ENCODE measurements at regions not wholly inside any gene's neighbourhood (a gene's known extent, or its start where the extent isn't known, plus 50 kb on each side); places are given as distances from the start of the nearest gene placed in this dataset.
"Not testable (repeated sequence)": the region's sequence is repeated elsewhere in the genome, so short reads cannot be mapped to it uniquely, and the experiment has no call there.

DNA sequence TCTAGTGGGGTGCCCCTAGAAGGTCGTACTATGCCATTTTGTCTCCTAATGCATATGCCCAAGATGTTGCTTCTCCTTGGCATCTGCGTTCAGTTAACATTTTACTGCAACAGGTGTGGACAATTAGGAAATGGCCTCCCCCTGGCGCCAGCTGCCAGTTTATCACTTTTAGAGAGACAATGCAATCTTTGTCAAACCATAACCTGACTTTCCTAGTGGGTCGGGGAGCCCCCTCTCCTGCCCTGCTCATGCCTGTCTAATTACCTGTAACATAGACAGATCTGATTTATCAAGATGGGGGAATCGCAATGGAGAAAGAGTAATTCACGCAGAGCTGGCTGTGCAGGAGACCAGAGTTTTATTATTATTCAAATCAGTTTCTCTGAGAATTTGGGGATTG, 353.7 kb upstream of the SGO1 start:
- FAIRE-seq, result no peak

DNA sequence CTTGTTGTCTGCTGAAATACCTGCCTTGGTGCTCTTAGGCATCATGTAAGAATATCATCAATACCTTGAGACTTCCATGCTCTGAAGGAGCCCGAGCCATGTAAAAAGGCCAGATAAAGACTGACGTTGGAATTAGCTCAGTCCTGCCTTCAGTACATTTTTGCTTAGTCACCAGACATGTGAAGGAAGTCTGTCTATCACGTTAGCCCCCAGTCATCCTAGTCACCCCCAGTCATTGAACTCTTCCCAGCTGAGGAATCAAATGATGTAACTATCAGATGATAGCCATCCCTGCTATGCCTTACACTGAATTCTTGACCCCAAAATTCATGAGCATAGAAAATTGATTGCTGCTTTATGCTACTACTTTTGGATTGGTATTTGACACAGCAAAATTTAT, 351.2 kb upstream of the SGO1 start:
- FAIRE-seq, result no peak

DNA sequence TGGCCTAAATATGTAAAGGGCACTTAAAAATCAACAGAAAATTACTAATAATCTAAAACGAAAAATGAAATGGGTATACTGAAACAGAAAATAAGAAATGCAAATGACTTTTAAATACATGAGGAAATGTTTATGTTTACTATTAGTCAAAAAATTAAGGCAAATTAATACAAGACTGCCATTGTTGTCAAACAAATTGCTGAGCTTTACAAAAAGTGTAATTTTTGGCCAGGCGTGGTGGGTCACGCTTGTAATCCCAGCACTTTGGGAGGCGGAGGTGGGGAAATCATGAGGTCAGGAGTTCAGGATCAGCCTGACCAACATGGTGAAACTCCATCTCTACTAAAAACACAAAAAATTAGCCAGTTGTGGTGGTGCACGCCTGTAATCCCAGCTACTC, 343.9 kb upstream of the SGO1 start:
- no peak for FAIRE-seq

DNA sequence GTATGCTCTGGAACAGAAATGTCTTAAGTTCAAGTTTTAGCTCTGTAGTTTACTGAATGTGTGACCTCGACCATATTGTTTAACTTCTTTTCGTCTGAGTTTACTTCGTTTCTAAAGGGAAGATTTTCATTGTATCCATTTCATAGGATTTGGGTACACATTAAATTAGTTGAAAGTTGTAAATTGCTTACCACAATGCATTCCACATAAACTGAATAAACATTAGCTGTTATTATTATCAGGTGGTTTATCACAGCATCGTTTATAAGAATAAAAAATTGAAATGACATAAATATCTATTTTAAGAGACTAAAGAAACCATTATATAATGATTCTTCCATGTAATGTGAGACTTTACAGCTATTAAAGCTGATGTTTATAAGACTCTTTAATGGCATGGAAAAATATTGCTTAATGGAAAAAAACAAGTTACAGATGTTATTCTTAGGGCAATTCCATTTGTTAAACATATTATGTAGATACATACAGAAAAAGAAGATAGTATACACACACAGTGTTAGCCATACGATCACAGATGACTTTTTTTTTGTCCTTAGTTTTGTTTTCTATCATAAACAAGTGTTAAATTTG, 342.3 kb upstream of the SGO1 start:
- no peak for FAIRE-seq

DNA sequence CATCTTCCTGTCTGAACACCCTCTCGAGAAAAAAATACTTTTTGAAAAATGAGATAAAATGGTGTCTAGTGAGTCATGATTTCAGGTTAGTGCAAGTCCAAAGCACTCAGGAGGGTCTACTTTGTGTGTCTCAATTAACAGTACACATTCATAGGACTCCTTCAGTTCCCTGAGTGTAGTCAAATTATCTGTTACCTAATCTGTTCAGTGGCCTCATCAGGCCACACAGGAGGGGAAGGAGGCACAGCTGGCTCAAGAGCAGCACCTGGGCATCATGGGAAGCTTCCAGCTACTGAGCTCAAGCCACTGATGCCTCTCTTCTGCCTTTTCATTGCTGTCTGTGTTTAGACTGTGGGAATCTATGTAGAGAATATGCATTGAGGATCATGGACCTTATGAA, 341.4 kb upstream of the SGO1 start:
- no peak for FAIRE-seq

DNA sequence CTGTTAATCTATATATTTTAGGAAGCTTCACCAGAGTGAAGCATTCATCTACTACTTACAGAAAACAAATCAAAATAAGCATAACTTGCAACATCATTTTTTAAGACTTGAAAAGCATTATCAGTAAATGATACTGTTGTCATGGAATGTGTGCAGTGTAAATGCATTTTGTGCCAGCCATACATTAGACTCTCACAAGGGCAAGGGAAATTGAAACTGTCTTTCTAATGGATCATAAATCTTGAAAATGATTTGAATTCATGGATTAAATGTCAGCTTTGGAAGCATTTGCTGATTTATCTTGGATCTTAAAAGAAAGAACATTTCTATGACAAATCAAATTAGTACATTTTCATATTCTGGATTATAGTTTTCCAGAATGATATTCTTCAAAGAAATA, 338.3 kb upstream of the SGO1 start:
- FAIRE-seq, result no peak

DNA sequence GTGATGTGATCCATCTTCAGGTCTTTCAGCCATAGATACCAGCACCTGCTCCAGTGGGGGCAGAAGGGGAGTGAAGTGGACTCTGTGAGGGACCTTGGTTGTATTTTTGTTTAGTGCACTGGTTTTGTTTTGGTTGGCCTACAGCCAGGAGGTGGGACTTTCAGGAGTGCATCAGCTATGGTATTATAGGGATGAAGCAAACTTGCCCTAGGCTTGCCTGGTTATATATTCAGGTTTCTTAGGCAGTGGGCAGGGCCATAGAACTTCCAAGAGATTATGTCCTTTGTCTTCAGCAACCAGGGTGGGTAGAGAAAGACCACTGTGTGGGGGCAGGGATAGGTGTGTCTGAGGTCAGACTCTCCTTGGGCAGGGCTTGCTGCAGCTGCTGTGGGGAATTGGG, 337.3 kb upstream of the SGO1 start:
- FAIRE-seq, result no peak

DNA sequence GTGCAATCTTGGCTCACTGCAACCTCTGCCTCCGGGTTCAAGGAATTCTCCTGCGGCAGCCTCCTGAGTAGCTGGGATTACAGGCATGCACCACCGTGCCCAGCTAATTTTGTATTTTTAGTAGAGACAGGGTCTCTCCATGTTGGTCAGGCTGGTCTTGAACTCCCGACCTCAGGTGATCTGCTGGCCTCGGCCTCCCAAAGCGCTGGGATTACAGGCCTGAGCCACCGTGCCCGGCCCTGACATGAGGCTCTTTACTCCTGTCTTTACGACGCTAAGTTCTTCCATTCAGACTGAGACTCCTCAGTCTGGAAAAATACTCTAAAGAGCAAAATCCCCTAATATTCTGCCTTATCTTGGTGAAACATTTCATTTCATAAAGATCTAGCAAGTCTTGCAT, 331.3 kb upstream of the SGO1 start:
- FAIRE-seq, result not testable (repeated sequence)

DNA sequence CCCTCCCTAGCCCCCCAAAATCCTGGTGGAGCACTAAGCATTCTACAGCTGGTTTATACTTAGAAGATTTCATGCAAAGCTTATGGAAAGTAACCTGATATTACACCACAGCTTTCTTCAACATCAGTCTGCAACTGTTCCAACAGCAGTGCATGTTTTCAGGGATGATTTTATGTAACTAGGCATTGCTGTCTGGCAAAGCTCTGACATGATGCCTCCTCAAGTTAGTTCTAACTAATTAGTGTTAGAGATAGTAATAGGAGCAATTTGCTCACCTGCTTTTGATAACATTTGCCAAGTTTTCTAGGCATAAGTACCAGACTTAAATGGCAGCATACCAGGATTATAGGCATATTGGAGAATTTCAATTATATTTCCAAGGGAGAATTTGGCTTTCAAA, 330.3 kb upstream of the SGO1 start:
- no peak for FAIRE-seq

DNA sequence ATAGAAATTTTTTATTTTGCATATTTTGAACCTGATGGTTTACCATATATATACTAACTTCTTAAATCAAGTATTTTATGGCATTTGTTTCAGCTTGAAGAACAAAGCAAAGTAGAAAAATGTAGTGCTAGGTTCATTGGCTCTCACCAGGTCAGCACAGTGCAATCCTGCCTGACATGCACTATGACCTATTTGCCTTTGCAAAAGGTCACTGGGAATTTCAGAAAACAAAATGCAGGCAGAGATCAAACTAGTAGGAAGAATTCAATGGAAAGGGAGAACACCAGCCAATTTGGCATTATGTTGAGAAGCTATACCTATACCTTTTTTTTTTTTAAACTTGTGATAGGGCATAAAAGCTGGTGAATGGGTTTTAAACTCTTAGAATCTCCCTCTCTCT, 329.8 kb upstream of the SGO1 start:
- no peak for FAIRE-seq

DNA sequence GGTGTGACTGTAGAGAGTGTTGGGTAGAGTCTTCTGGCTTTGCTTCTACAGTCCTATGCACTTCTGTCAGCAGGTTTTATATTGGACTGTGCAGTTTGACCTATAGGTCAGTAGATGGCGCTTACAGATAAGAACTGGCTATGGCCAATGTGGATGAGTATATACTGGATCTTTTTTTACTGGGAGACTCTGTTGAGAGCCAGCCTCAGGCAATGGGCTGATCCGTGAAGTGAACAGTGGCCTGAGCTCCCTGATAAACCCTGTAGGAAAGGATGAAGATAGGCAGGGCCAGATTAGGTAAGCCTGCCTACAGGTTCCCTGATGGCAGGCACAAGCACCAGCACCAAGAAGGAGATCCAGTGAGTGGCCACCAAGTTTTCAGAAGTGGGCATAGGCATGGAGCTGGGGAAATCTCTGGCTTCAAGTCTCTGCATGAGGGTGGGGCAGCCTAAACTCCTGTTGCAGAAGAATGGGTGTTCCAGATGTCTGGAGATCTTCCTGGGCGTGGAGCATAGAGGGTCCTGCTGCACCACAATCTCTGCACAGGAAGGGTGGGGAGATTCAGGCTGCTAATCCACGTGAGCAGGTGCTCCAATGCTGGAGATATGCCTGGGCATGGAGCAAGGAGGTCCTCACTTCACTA, 326.0 kb upstream of the SGO1 start:
- peak; percentile 69 for FAIRE-seq

DNA sequence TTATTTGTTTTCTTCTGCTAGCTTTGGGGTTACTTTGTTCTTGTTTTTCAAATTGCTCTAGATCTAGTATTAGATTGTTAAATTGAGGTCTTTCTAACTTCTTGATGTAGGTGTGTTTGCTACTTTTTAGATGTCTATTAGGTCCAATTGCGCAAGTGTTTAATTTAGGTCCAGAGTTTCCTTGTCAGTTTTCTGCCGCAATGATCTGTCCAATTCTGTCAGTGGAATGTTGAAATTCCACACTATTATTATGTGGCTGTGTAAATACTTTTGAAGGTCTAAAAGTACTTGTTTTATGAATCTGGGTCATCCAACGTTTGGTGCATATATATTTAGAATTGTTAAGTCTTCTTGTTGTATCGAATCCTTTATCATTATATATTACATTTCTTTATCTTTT, 324.4 kb upstream of the SGO1 start:
- FAIRE-seq, result no peak

DNA sequence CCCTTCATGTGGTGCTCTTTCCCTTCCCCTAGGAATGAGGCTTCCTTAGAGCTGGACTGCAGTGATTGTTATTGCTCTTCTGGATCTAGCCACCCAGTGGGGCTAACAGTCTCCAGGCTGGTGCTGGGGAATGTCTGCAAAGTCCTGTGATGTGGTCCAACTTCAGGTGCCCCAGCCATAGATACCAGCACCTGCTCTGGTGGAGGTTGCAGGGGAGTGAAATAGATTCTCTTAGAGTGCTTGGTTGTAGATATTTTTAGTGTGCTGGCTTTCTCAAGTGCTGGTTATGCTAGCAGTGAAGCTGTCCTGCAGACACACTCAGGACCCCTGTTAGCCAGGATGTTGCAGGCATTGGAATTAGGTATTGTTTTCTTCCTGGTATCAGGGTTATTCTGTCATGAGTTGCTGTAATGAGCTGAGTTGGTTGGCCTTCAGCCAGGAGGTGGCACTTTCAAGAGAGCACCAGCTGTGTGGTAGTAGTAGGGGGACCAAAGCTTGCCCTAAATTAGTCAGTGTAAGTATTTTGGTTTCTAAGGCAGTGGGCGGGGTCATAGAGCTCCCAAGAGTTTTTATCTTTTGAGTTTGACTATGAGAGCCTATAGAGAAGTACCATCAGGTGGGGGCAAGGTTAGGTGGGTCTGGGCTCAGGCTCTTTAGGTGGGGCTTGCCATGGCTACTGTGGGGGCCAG, 317.5 kb upstream of the SGO1 start:
- no peak for FAIRE-seq

DNA sequence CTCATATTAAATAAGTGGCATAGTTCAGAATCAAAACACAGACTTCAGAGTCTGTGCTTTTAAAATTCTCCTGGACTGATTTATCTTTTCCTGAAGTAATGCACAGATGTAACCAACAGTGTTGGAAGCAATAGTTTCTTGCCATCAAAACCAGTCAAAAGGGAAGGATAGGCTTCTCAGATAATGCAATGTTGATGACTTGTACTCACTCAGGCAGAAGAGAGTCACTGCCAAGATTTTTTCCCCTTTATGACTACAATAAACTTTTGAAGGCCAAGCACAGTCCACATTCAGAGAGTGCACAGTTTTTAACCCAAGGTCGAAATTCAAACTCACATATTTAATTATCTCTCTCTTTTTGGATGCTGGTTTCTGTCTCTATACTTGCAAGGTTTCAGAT, 305.0 kb upstream of the SGO1 start:
- no peak for FAIRE-seq

DNA sequence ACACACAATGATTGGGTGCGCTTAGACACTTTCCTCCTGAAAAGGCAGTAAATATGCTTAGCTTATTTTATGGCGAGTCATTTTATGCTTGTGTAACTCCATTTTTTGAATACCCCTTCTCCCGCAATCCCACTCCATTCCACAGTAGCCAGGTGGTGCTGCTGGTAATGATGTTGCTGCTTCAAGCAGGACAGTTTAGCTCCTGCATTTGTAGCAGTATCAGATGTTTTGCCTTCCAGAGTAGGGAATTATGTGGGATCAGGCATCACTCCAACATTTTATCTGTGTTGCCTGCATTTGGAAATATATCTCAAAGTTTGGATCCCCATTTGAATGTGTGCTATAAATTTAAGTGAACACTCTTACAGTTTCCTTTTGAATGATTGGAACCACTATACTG, 302.1 kb upstream of the SGO1 start:
- no peak for FAIRE-seq

DNA sequence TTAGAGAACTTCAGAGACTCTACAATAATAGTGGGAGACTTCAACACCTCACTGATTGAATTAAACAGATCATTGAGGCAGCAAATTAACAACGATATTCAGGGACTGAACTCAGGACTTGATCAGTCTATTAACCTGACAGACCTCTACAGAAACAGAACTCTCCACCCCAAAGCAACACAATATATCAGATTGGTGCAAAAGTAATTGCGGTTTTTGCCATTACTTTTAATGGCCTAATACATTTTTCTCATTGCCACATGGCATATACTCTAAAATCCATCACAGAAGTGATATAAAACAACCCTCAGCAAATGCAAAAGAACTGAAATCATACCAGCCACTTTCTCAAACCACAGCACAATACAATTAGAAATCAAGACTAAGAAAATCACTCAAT, 298.1 kb upstream of the SGO1 start:
- FAIRE-seq, result no peak

DNA sequence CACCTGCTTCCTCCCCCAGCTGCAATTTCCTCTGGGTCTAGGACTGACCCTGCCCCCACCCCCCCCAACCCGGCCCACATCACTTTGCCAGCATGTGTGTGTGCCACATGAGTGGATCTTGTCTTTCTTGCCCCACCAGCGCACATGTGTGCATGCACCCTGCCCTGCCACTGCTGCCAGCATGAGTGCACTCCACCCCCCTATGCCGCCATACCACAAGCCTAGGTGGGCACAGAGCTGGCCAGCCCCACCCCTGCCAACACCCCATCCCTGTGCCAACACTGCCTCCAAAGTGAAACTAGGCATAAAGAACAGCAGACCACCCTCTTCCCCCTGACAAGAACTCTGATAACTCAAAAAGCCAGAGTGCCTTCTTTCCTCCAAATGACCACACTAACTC, 296.3 kb upstream of the SGO1 start:
- no peak for FAIRE-seq

DNA sequence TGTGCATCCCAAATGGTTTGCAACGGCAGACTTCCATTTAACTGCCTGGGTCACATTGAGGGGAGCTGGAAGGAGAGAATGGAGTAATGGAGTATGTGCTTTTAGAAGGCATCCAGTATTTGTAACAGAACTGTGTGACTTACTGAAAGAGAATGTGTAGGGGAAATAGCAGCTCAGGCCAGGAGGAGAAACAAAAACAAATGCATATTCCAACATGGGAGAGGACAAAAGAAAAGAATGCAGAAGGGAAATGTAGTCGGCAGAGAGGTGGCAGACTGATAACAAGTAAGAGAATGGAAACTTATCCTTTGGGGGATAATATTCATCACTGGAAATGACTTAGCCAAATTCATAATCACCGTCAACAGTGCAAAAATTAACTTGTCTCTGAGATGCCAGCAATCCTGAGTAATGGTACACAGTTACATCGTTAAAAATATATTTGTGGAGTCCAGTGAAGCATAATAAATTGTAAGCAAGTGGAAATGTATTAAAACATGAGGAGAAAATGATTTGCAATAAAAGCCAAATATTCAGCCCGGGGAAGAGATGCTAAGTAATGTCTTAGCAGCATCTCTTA, 294.9 kb upstream of the SGO1 start:
- FAIRE-seq, result no peak

DNA sequence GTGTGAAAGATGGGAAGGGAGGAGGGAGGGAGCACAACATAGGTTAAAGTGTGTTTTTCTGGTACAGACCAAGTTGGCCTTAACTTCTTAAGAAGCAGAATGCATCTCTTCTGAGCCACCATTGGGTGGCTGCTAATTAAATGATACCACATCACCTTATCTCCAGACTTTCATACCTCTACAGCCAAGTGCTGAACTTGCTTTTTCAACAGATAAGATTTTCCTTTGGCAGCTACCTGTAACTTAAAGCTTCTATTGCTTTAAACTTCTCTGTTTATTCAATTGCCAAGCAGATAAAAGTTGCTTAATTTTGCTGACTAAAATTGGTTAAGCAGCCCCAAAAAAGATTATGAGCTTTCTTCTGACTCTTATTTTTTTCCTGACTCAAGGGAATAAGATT, 292.4 kb upstream of the SGO1 start:
- no peak for FAIRE-seq

DNA sequence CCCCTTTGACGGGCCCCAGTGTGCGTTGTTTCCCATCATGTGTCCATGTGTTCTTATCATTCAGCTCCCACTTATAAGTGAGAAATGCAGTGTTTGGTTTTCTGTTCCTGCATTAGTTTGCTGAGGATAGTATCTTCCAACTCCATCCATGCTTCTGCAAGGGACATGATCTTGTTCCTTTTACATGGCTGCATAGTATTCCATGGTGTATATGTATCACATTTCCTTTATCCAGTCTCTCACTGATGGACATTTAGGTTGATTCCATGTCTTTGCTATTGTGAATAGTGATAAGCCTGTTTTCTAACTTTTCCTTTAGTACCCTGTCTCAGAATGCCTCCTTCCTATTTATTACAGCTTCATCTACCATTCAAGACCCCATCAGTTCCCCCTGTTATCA, 278.2 kb upstream of the SGO1 start:
- FAIRE-seq, result not testable (repeated sequence)

DNA sequence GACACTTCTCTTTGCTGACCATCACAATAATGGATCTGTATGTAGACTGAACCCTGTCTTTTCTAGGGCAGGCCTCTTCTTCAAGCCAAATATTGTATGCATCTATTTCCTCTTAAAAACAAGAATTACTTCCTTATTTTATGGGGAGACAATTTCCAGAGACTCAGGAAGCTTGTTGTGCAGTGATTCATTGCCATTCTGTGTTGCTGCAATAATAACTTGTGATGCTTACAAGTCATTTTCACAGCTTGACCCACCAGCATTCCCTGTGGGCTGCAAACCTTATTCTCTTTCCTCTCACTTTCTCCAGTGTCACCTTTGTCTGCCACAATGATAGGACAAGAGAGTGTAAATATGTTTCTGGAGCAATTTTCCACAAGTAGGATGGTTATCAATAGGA, 276.7 kb upstream of the SGO1 start:
- FAIRE-seq, result no peak

DNA sequence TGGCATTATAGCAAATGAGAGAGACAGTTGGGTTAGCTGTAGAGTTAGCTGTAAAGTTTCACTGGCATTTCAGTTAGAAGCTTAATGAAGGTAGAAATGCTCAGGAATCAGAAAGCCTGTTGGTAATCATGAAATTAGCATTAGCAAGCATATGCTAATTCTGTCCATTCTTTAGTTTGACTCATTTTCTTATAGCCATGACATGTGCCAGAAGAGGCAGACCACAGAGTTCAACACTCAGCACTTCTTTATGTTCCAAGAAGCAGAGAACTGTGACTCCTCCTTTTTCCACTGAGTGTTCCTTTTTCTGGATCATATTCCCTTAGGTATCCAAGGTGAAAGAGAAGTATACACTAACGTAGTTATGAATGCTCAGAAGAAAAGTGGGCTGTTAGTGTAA, 276.2 kb upstream of the SGO1 start:
- FAIRE-seq, result no peak

DNA sequence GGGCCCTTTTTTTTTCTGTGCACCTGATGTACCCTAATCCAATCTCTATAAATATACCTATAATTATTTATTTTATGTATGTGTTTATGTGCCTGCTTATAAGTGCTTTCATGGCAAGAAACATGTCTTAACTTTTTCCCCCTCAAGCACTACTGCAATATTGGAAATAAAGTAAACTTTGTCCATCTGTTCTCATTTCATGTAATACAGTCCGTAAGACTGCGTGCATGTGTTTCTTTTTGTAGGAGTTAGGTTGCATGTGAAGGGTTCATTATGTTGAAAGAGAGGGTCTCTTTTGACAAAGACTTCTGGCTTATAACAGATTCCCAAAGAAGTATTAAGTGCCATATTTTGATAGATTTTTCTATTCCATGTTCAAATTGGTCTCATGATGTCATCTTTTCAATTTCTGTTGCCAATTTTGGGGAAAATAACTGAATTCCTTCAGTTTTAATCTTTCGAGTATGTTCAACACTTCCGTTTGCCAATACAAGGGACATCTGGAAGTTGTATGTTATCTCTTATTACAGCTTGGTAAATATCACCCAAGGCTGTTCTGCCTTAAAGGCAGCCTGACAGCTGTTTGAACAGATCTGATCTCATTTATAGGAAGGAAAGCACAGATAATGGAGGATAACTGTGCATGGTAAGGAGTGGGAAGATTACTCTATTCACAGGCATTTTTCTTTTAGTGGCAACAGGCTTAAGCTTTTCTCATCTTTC, 273.1 kb upstream of the SGO1 start:
- no peak for FAIRE-seq

DNA sequence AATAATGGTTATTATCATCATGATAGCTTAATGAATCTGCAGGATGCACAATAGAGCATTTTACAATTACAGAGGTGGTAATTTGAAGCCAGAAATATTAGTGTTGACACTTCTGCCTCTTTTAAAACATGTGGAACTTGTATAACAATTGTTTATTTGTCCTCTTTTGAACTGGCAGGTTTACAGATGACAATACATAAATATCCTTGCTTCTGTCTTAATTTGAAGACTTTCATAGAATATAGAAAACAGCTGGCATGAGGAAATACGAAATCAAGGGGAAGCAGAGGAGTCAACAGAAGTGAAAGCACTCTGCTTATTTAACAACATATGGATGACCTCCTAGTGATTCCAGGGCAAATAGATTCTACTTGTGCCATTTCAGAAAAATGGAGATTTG, 270.5 kb upstream of the SGO1 start:
- FAIRE-seq, result no peak
